GM23338 (cell line): ENCODE measurements at regions not wholly inside any gene's neighbourhood (a gene's known extent, or its start where the extent isn't known, plus 50 kb on each side); places are given as distances from the start of the nearest gene placed in this dataset.

ENCODE experiments used
- ATAC-seq: fragments of 200-7000 bp; cut with Tn5 transposase; 3 replicates; pipeline ENCODE4 v1.9.1; 2020
- DNase-seq: peaks from one replicate; pipeline ENCODE4 v3.0.0-alpha.2; 2015; ENCODE audit warnings: low spot score
- H2AFZ ChIP-seq: fragments of 200-600 bp; sonication (generic); 2 replicates; pipeline ENCODE4 v1.8.0; 2016; ENCODE audit warnings: antibody characterized with exemption, mild to moderate bottlenecking, moderate library complexity
- H3F3A ChIP-seq: fragments of 200-600 bp; sonication (generic); replicated peaks from 2 replicates; pipeline ENCODE4 v1.8.0; 2017; ENCODE audit warnings: antibody characterized with exemption, mixed run types, low read depth
- H3K27ac ChIP-seq: fragments of 200-600 bp; sonication (generic); 2 replicates; pipeline ENCODE4 v1.6.1; 2016; ENCODE audit warnings: low read depth
- H3K27me3 ChIP-seq: fragments of 200-600 bp; sonication (generic); 2 replicates; pipeline ENCODE4 v1.8.0; 2016; ENCODE audit warnings: mild to moderate bottlenecking, mixed run types, moderate library complexity; ENCODE audit not compliant: insufficient read depth
- H3K36me3 ChIP-seq: fragments of 200-600 bp; sonication (generic); 2 replicates; pipeline ENCODE4 v1.8.0; 2016; ENCODE audit warnings: mild to moderate bottlenecking; ENCODE audit not compliant: insufficient read depth
- H3K4me1 ChIP-seq: fragments of 200-600 bp; sonication (generic); 2 replicates; pipeline ENCODE4 v1.8.0; 2016; ENCODE audit warnings: mild to moderate bottlenecking, moderate library complexity; ENCODE audit not compliant: insufficient read depth
- H3K4me2 ChIP-seq: fragments of 200-600 bp; sonication (generic); 2 replicates; pipeline ENCODE4 v1.7.1; 2017; ENCODE audit warnings: mixed run types
- H3K4me3 ChIP-seq: fragments of 200-600 bp; sonication (generic); 2 replicates; pipeline ENCODE4 v1.6.1; 2016; ENCODE audit warnings: mixed run types
- H3K79me2 ChIP-seq: fragments of 200-600 bp; sonication (generic); replicated peaks from 2 replicates; pipeline ENCODE4 v1.8.0; 2017; ENCODE audit warnings: mild to moderate bottlenecking; ENCODE audit not compliant: insufficient read depth
- H3K9me2 ChIP-seq: fragments of 200-600 bp; sonication (generic); 2 replicates; pipeline ENCODE4 v1.8.0; 2017; ENCODE audit not compliant: insufficient read depth
- H4K20me1 ChIP-seq: fragments of 200-600 bp; sonication (generic); replicated peaks from 2 replicates; pipeline ENCODE4 v1.8.0; 2017; ENCODE audit warnings: mild to moderate bottlenecking; ENCODE audit not compliant: insufficient read depth
- H3K27ac Mint-ChIP-seq: 2 replicates; pipeline ENCODE4 v1.8.0; 2020; ENCODE audit warnings: inconsistent platforms, mild to moderate bottlenecking, moderate library complexity, mixed read lengths
- H3K27me3 Mint-ChIP-seq: 3 replicates; pipeline ENCODE4 v1.8.0; 2022; ENCODE audit warnings: low read depth, mild to moderate bottlenecking, moderate library complexity, mixed read lengths, inconsistent platforms; ENCODE audit not compliant: insufficient read depth, poor library complexity
- H3K36me3 Mint-ChIP-seq: 3 replicates; pipeline ENCODE4 v1.8.0; 2021; ENCODE audit warnings: low read depth, mild to moderate bottlenecking, inconsistent platforms, moderate library complexity, mixed read lengths
- H3K4me1 Mint-ChIP-seq: 3 replicates; pipeline ENCODE4 v1.8.0; 2020; ENCODE audit warnings: mild to moderate bottlenecking, inconsistent platforms, mixed read lengths
- H3K4me3 Mint-ChIP-seq: 3 replicates; pipeline ENCODE4 v1.8.0; 2021; ENCODE audit warnings: moderate library complexity, mild to moderate bottlenecking, inconsistent platforms, mixed read lengths
- H3K9me3 Mint-ChIP-seq: 3 replicates; pipeline ENCODE4 v1.8.0; 2020; ENCODE audit warnings: moderate library complexity, mild to moderate bottlenecking, inconsistent platforms, mixed read lengths
- EZH2 ChIP-seq: fragments of 200-600 bp; sonication (generic); IDR thresholded peaks from one replicate; pipeline ENCODE4 v1.8.0; 2017; ENCODE audit warnings: antibody characterized with exemption, mild to moderate bottlenecking, low read depth; ENCODE audit not compliant: unreplicated experiment
- NANOG ChIP-seq: IDR thresholded peaks from 2 replicates; pipeline ENCODE4 v1.6.1; 2016; ENCODE audit warnings: antibody characterized with exemption, borderline replicate concordance
- REST ChIP-seq: IDR thresholded peaks from one replicate; pipeline ENCODE4 v1.6.1; 2018; ENCODE audit warnings: antibody characterized with exemption; ENCODE audit not compliant: unreplicated experiment
- STAT1 ChIP-seq: IDR thresholded peaks from one replicate; pipeline ENCODE4 v1.6.1; 2016; ENCODE audit warnings: antibody characterized with exemption; ENCODE audit not compliant: unreplicated experiment
- ZNF331 ChIP-seq: fragments of 250-450 bp; sonication (Bioruptor Pico); IDR thresholded peaks from 2 replicates; pipeline ENCODE4 v1.5.0; 2020; ENCODE audit warnings: low read depth, mild to moderate bottlenecking, moderate library complexity
- ZNF462 ChIP-seq: fragments of 250-450 bp; sonication (Bioruptor Pico); IDR thresholded peaks from 2 replicates; pipeline ENCODE4 v1.5.0; 2020; ENCODE audit warnings: mild to moderate bottlenecking, moderate library complexity

GRCh38 chr15:29458361-29458760 is 188.7 kb upstream of the NSMCE3 start (continued):
- TF ChIP-seq ZNF462 (no peak), NANOG (no peak), ZNF331 (CRISPR knock-in tag) (no peak)

GRCh38 chr15:29457729-29458128 is 188.1 kb upstream of the NSMCE3 start:
- Histone ChIP-seq H3K79me2 (no peaks in the 10 kb centered on the region), H3K27ac (no peak overlapping the region), H3K9me2 (no peaks in the 10 kb centered on the region), H2AFZ (no peak overlapping the region), H3K4me3 (no peak overlapping the region), H3K27me3 (no peaks in the 10 kb centered on the region), H3K4me1 (peaks cover 10% of the 10 kb centered on the region), H3F3A (no peaks in the 10 kb centered on the region), H4K20me1 (no peaks in the 10 kb centered on the region), H3K36me3 (no peaks in the 10 kb centered on the region), H3K4me2 (no peak overlapping the region)
- Mint-ChIP-seq H3K4me3 (no peak overlapping the region), H3K9me3 (peaks cover 6% of the 10 kb centered on the region; the same call in 2 of the 3 replicates), H3K27me3 (peaks cover 5% of the 10 kb centered on the region), H3K36me3 (peaks cover 3% of the 10 kb centered on the region; the same call in 1 of the 3 replicates), H3K27ac (no peak overlapping the region), H3K4me1 (peaks cover 9% of the 10 kb centered on the region)
- no peak for DNase-seq
- no peak for ATAC-seq
- no peak for TF ChIP-seq ZNF462
- no peak for TF ChIP-seq REST
- TF ChIP-seq NANOG: no peak
- no peak for TF ChIP-seq STAT1
- no peak for TF ChIP-seq EZH2
